GM23248 (cell line): ENCODE measurements at regions not wholly inside any gene's neighbourhood (a gene's known extent, or its start where the extent isn't known, plus 50 kb on each side); places are given as distances from the start of the nearest gene placed in this dataset.
"Not testable (repeated sequence)": the region's sequence is repeated elsewhere in the genome, so short reads cannot be mapped to it uniquely, and the experiment has no call there.

Experiments
- DNase-seq: peaks from one replicate; pipeline ENCODE4 v3.0.0-alpha.2; 2015
- H2AFZ ChIP-seq: fragments of 200-600 bp; sonication (generic); 2 replicates; pipeline ENCODE4 v1.6.1; 2016; ENCODE audit warnings: antibody characterized with exemption
- H3F3A ChIP-seq: fragments of 200-600 bp; sonication (generic); 2 replicates; pipeline ENCODE4 v1.6.1; 2016; ENCODE audit warnings: mild to moderate bottlenecking, antibody characterized with exemption, mixed run types; ENCODE audit not compliant: insufficient read depth
- H3K27ac ChIP-seq: fragments of 200-600 bp; sonication (generic); 2 replicates; pipeline ENCODE4 v1.5.1; 2016; ENCODE audit warnings: mild to moderate bottlenecking
- H3K27me3 ChIP-seq: fragments of 200-600 bp; sonication (generic); replicated peaks from 2 replicates; pipeline ENCODE4 v1.6.1; 2016; ENCODE audit warnings: mild to moderate bottlenecking; ENCODE audit not compliant: insufficient read depth
- H3K36me3 ChIP-seq: fragments of 200-600 bp; sonication (generic); 2 replicates; pipeline ENCODE4 v1.6.1; 2016; ENCODE audit warnings: low read depth, mild to moderate bottlenecking
- H3K4me1 ChIP-seq: fragments of 200-600 bp; sonication (generic); 2 replicates; pipeline ENCODE4 v1.6.1; 2016; ENCODE audit warnings: mild to moderate bottlenecking; ENCODE audit not compliant: insufficient read depth
- H3K4me2 ChIP-seq: fragments of 200-600 bp; sonication (generic); one replicate; pipeline ENCODE4 v1.6.1; 2016; ENCODE audit warnings: mild to moderate bottlenecking; ENCODE audit not compliant: unreplicated experiment
- H3K4me3 ChIP-seq: fragments of 200-600 bp; sonication (generic); 2 replicates; pipeline ENCODE4 v1.5.1; 2016; ENCODE audit warnings: mild to moderate bottlenecking
- H3K79me2 ChIP-seq: fragments of 200-600 bp; sonication (generic); 2 replicates; pipeline ENCODE4 v1.6.1; 2016; ENCODE audit warnings: mild to moderate bottlenecking; ENCODE audit not compliant: insufficient read depth
- H3K9ac ChIP-seq: fragments of 200-600 bp; sonication (generic); 2 replicates; pipeline ENCODE4 v1.6.1; 2016; ENCODE audit warnings: mild to moderate bottlenecking
- H3K9me2 ChIP-seq: fragments of 200-600 bp; sonication (generic); 2 replicates; pipeline ENCODE4 v1.6.1; 2016; ENCODE audit warnings: mixed run types, mild to moderate bottlenecking, moderate library complexity; ENCODE audit not compliant: insufficient read depth
- H3K9me3 ChIP-seq: fragments of 200-600 bp; sonication (generic); one replicate; pipeline ENCODE4 v1.6.1; 2017; ENCODE audit warnings: low read depth
- H4K20me1 ChIP-seq: fragments of 200-600 bp; sonication (generic); 2 replicates; pipeline ENCODE4 v1.6.0; 2016; ENCODE audit not compliant: insufficient read depth
- EZH2 ChIP-seq: fragments of 200-600 bp; sonication (generic); IDR thresholded peaks from 2 replicates; pipeline ENCODE4 v1.6.1; 2018; ENCODE audit warnings: antibody characterized with exemption, mild to moderate bottlenecking; ENCODE audit not compliant: insufficient read depth, poor library complexity, severe bottlenecking
- EZH2phosphoT487 ChIP-seq: fragments of 200-600 bp; sonication (generic); IDR thresholded peaks from 2 replicates; pipeline ENCODE4 v1.6.1; 2018; ENCODE audit warnings: antibody characterized with exemption, moderate library complexity, mild to moderate bottlenecking, low read depth; ENCODE audit not compliant: insufficient read depth
- WGBS, 2 experiments: methylation state at CpG; one replicate each; pipeline ENCODE4 v1.1.6; 2015 to 2017; ENCODE audit warnings: low lambda C conversion rate in 2 of 2, low coverage in 1 of 2; ENCODE audit errors: missing lambda C conversion rate in 2 of 2; 5-methylcytosine and 5-hydroxymethylcytosine counted together
- in situ Hi-C: fragments of 300-500 bp; cut with MboI; formaldehyde crosslinking; loops from 2 replicates; pipeline ENCODE4 v1.15.0; 2020

GRCh38 chr2:95702471-95702870 is 110.7 kb downstream of the TRIM43 start:
- TF ChIP-seq EZH2 = no peak
- no peak for TF ChIP-seq EZH2phosphoT487
- H3K4me1 ChIP-seq = peaks cover 12% of the 10 kb centered on the region
- H2AFZ ChIP-seq = no peak overlapping the region
- no peak overlapping the region for H3K27ac ChIP-seq
- in situ Hi-C loops = no loop called here
- no peak for DNase-seq
- H3K9me3 ChIP-seq = no peaks in the 10 kb centered on the region
- no peaks in the 10 kb centered on the region for H3F3A ChIP-seq
- no peaks in the 10 kb centered on the region for H3K9me2 ChIP-seq
- no peaks in the 10 kb centered on the region for H3K27me3 ChIP-seq
- 80% methylated on average over 7 of the region's 7 CpGs for WGBS, 2 experiments
- H3K79me2 ChIP-seq = no peaks in the 10 kb centered on the region
- H3K9ac ChIP-seq = no peak overlapping the region
- H3K4me2 ChIP-seq = no peak overlapping the region
- no peaks in the 10 kb centered on the region for H4K20me1 ChIP-seq
- no peaks in the 10 kb centered on the region for H3K36me3 ChIP-seq
- H3K4me3 ChIP-seq = no peak overlapping the region

GRCh38 chr2:95707161-95707560 is 115.4 kb downstream of the TRIM43 start:
- in situ Hi-C loops, H3K27ac ChIP-seq, DNase-seq, H4K20me1 ChIP-seq, H3K4me2 ChIP-seq, H3K4me1 ChIP-seq, H3K36me3 ChIP-seq, H3K9ac ChIP-seq, H3K79me2 ChIP-seq, H3K27me3 ChIP-seq, H3K9me3 ChIP-seq, H3K9me2 ChIP-seq, H3F3A ChIP-seq, H3K4me3 ChIP-seq, H2AFZ ChIP-seq: not testable (repeated sequence)
- WGBS, 2 experiments = 84 to 87% methylated on average over 2 of the region's 2 CpGs

- H3K4me3 ChIP-seq = no peak overlapping the region
- TF ChIP-seq EZH2phosphoT487 (no peak), EZH2 (no peak)
- no peak overlapping the region for H2AFZ ChIP-seq
- H3K36me3 ChIP-seq = no peaks in the 10 kb centered on the region
- H3F3A ChIP-seq = no peaks in the 10 kb centered on the region
- H3K9me3 ChIP-seq = no peaks in the 10 kb centered on the region
- in situ Hi-C loops = no loop called here
- no peaks in the 10 kb centered on the region for H4K20me1 ChIP-seq
- H3K4me1 ChIP-seq = no peaks in the 10 kb centered on the region
- no peaks in the 10 kb centered on the region for H3K27me3 ChIP-seq
- no peak overlapping the region for H3K27ac ChIP-seq
- WGBS, 2 experiments = 68 to 70% methylated on average over 5 of the region's 5 CpGs
- H3K4me2 ChIP-seq = no peak overlapping the region
- H3K79me2 ChIP-seq = no peaks in the 10 kb centered on the region
- H3K9ac ChIP-seq = no peak overlapping the region
- no peak for DNase-seq
- H3K9me2 ChIP-seq = no peaks in the 10 kb centered on the region
Observed at GRCh38 chr2:95707837-95708236, 116.0 kb downstream of the TRIM43 start.

GRCh38 chr2:95709831-95710230 is 118.0 kb downstream of the TRIM43 start:
- no peaks in the 10 kb centered on the region for H3K9me3 ChIP-seq
- H3K4me2 ChIP-seq = no peak overlapping the region
- in situ Hi-C loops = no loop called here
- no peaks in the 10 kb centered on the region for H3F3A ChIP-seq
- no peak overlapping the region for H3K4me3 ChIP-seq
- no peak overlapping the region for H2AFZ ChIP-seq
- DNase-seq = no peak
- H3K9ac ChIP-seq = no peak overlapping the region
- TF ChIP-seq EZH2 (no peak), EZH2phosphoT487 (no peak)
- no peaks in the 10 kb centered on the region for H3K9me2 ChIP-seq
- no peaks in the 10 kb centered on the region for H3K27me3 ChIP-seq
- H4K20me1 ChIP-seq = no peaks in the 10 kb centered on the region
- H3K27ac ChIP-seq = no peak overlapping the region
- no peaks in the 10 kb centered on the region for H3K79me2 ChIP-seq
- H3K4me1 ChIP-seq = no peaks in the 10 kb centered on the region
- H3K36me3 ChIP-seq = no peaks in the 10 kb centered on the region

- DNase-seq, H3F3A ChIP-seq, H3K4me3 ChIP-seq, H3K9me3 ChIP-seq, H3K27ac ChIP-seq, H3K27me3 ChIP-seq, in situ Hi-C loops, H3K36me3 ChIP-seq, H2AFZ ChIP-seq, H3K9ac ChIP-seq, H3K79me2 ChIP-seq, H3K4me2 ChIP-seq, H3K9me2 ChIP-seq, H4K20me1 ChIP-seq, H3K4me1 ChIP-seq: not testable (repeated sequence)
- 84 to 88% methylated on average over 11 of the region's 11 CpGs for WGBS, 2 experiments
Observed at GRCh38 chr2:95713470-95714177, 121.8 kb downstream of the TRIM43 start.

GRCh38 chr2:95714398-95714797 is 122.6 kb downstream of the TRIM43 start:
- H3K4me1 ChIP-seq, H4K20me1 ChIP-seq, H2AFZ ChIP-seq, in situ Hi-C loops, H3K9me2 ChIP-seq, H3K9ac ChIP-seq, H3K4me2 ChIP-seq, DNase-seq, H3K27me3 ChIP-seq, H3K79me2 ChIP-seq, H3K36me3 ChIP-seq, H3K4me3 ChIP-seq, H3K27ac ChIP-seq, H3F3A ChIP-seq, H3K9me3 ChIP-seq: not testable (repeated sequence)
- WGBS, 2 experiments = 89 to 100% methylated on average over 1 of the region's 1 CpG
